GM23338 (cell line): ENCODE measurements at regions not wholly inside any gene's neighbourhood (a gene's known extent, or its start where the extent isn't known, plus 50 kb on each side); places are given as distances from the start of the nearest gene placed in this dataset.

Experiments
- ATAC-seq: fragments of 200-7000 bp; cut with Tn5 transposase; 3 replicates; pipeline ENCODE4 v1.9.1; 2020
- DNase-seq: peaks from one replicate; pipeline ENCODE4 v3.0.0-alpha.2; 2015; ENCODE audit warnings: low spot score
- H2AFZ ChIP-seq: fragments of 200-600 bp; sonication (generic); 2 replicates; pipeline ENCODE4 v1.8.0; 2016; ENCODE audit warnings: antibody characterized with exemption, mild to moderate bottlenecking, moderate library complexity
- H3F3A ChIP-seq: fragments of 200-600 bp; sonication (generic); replicated peaks from 2 replicates; pipeline ENCODE4 v1.8.0; 2017; ENCODE audit warnings: antibody characterized with exemption, mixed run types, low read depth
- H3K27ac ChIP-seq: fragments of 200-600 bp; sonication (generic); 2 replicates; pipeline ENCODE4 v1.6.1; 2016; ENCODE audit warnings: low read depth
- H3K27me3 ChIP-seq: fragments of 200-600 bp; sonication (generic); 2 replicates; pipeline ENCODE4 v1.8.0; 2016; ENCODE audit warnings: mild to moderate bottlenecking, mixed run types, moderate library complexity; ENCODE audit not compliant: insufficient read depth
- H3K36me3 ChIP-seq: fragments of 200-600 bp; sonication (generic); 2 replicates; pipeline ENCODE4 v1.8.0; 2016; ENCODE audit warnings: mild to moderate bottlenecking; ENCODE audit not compliant: insufficient read depth
- H3K4me1 ChIP-seq: fragments of 200-600 bp; sonication (generic); 2 replicates; pipeline ENCODE4 v1.8.0; 2016; ENCODE audit warnings: mild to moderate bottlenecking, moderate library complexity; ENCODE audit not compliant: insufficient read depth
- H3K4me2 ChIP-seq: fragments of 200-600 bp; sonication (generic); 2 replicates; pipeline ENCODE4 v1.7.1; 2017; ENCODE audit warnings: mixed run types
- H3K4me3 ChIP-seq: fragments of 200-600 bp; sonication (generic); 2 replicates; pipeline ENCODE4 v1.6.1; 2016; ENCODE audit warnings: mixed run types
- H3K79me2 ChIP-seq: fragments of 200-600 bp; sonication (generic); replicated peaks from 2 replicates; pipeline ENCODE4 v1.8.0; 2017; ENCODE audit warnings: mild to moderate bottlenecking; ENCODE audit not compliant: insufficient read depth
- H3K9me2 ChIP-seq: fragments of 200-600 bp; sonication (generic); 2 replicates; pipeline ENCODE4 v1.8.0; 2017; ENCODE audit not compliant: insufficient read depth
- H4K20me1 ChIP-seq: fragments of 200-600 bp; sonication (generic); replicated peaks from 2 replicates; pipeline ENCODE4 v1.8.0; 2017; ENCODE audit warnings: mild to moderate bottlenecking; ENCODE audit not compliant: insufficient read depth
- H3K27ac Mint-ChIP-seq: 2 replicates; pipeline ENCODE4 v1.8.0; 2020; ENCODE audit warnings: inconsistent platforms, mild to moderate bottlenecking, moderate library complexity, mixed read lengths
- H3K27me3 Mint-ChIP-seq: 3 replicates; pipeline ENCODE4 v1.8.0; 2022; ENCODE audit warnings: low read depth, mild to moderate bottlenecking, moderate library complexity, mixed read lengths, inconsistent platforms; ENCODE audit not compliant: insufficient read depth, poor library complexity
- H3K36me3 Mint-ChIP-seq: 3 replicates; pipeline ENCODE4 v1.8.0; 2021; ENCODE audit warnings: low read depth, mild to moderate bottlenecking, inconsistent platforms, moderate library complexity, mixed read lengths
- H3K4me1 Mint-ChIP-seq: 3 replicates; pipeline ENCODE4 v1.8.0; 2020; ENCODE audit warnings: mild to moderate bottlenecking, inconsistent platforms, mixed read lengths
- H3K4me3 Mint-ChIP-seq: 3 replicates; pipeline ENCODE4 v1.8.0; 2021; ENCODE audit warnings: moderate library complexity, mild to moderate bottlenecking, inconsistent platforms, mixed read lengths
- H3K9me3 Mint-ChIP-seq: 3 replicates; pipeline ENCODE4 v1.8.0; 2020; ENCODE audit warnings: moderate library complexity, mild to moderate bottlenecking, inconsistent platforms, mixed read lengths
- CTCF ChIP-seq, 2 experiments: fragments of 200-600 bp in 1 of 2; sonication (generic) in 1 of 2; conservative IDR thresholded peaks; 2 replicates each; pipeline versions ENCODE4 v1.5.1 to v1.6.1; 2016 to 2017; ENCODE audit warnings: antibody characterized with exemption in 2 of 2, low read depth in 2 of 2, mild to moderate bottlenecking in 2 of 2, moderate library complexity in 1 of 2
- NANOG ChIP-seq: IDR thresholded peaks from 2 replicates; pipeline ENCODE4 v1.6.1; 2016; ENCODE audit warnings: antibody characterized with exemption, borderline replicate concordance
- REST ChIP-seq: IDR thresholded peaks from one replicate; pipeline ENCODE4 v1.6.1; 2018; ENCODE audit warnings: antibody characterized with exemption; ENCODE audit not compliant: unreplicated experiment
- ZNF331 ChIP-seq: fragments of 250-450 bp; sonication (Bioruptor Pico); IDR thresholded peaks from 2 replicates; pipeline ENCODE4 v1.5.0; 2020; ENCODE audit warnings: low read depth, mild to moderate bottlenecking, moderate library complexity
- ZNF462 ChIP-seq: fragments of 250-450 bp; sonication (Bioruptor Pico); IDR thresholded peaks from 2 replicates; pipeline ENCODE4 v1.5.0; 2020; ENCODE audit warnings: mild to moderate bottlenecking, moderate library complexity

GRCh38 chr5:133769842-133770241 is 157.5 kb upstream of the FSTL4 start (continued):
- no peak for TF ChIP-seq ZNF462 (CRISPR knock-in tag)
- TF ChIP-seq ZNF331 (CRISPR knock-in tag) = no peak
- TF ChIP-seq NANOG = no peak
- TF ChIP-seq CTCF (conservative IDR thresholded peaks at IDR 0.05; ENCODE audit: low read depth in 2 of 2) = no peak

- no peaks in the 10 kb centered on the region for H3K27me3 ChIP-seq
- TF ChIP-seq REST = no peak
These were observed 151.4 kb upstream of the FSTL4 start for GRCh38 chr5:133763744-133764143.

More at GRCh38 chr5:133763744-133764143, 151.4 kb upstream of the FSTL4 start:
- no peak for ATAC-seq
- H3K4me1 ChIP-seq = no peaks in the 10 kb centered on the region
- H3K9me2 ChIP-seq = peaks cover 15% of the 10 kb centered on the region; the same call in 1 of the 2 replicates
- Mint-ChIP-seq H3K9me3 (no peaks in the 10 kb centered on the region), H3K27me3 (peaks cover 5% of the 10 kb centered on the region), H3K36me3 (no peaks in the 10 kb centered on the region), H3K27ac (no peak overlapping the region), H3K4me3 (no peak overlapping the region), H3K4me1 (no peaks in the 10 kb centered on the region)
- H3K79me2 ChIP-seq = no peaks in the 10 kb centered on the region
- H3F3A ChIP-seq = no peaks in the 10 kb centered on the region
- H3K36me3 ChIP-seq = no peaks in the 10 kb centered on the region
- H4K20me1 ChIP-seq = no peaks in the 10 kb centered on the region
- DNase-seq = no peak
- no peak overlapping the region for H2AFZ ChIP-seq
- H3K27ac ChIP-seq = no peak overlapping the region
- H3K4me2 ChIP-seq = no peak overlapping the region
- no peak overlapping the region for H3K4me3 ChIP-seq
